ENCODE measurements at regions not wholly inside any gene's neighbourhood (a gene's known extent, or its start where the extent isn't known, plus 50 kb on each side); places are given as distances from the start of the nearest gene placed in this dataset.
"Not testable (repeated sequence)": the region's sequence is repeated elsewhere in the genome, so short reads cannot be mapped to it uniquely, and the experiment has no call there.

- no peak for DNase-seq (ENCODE audit: low spot score)
Measured at GRCh38 chr21:22288885-22289499, 1290.8 kb downstream of the NCAM2 start.

DNA sequence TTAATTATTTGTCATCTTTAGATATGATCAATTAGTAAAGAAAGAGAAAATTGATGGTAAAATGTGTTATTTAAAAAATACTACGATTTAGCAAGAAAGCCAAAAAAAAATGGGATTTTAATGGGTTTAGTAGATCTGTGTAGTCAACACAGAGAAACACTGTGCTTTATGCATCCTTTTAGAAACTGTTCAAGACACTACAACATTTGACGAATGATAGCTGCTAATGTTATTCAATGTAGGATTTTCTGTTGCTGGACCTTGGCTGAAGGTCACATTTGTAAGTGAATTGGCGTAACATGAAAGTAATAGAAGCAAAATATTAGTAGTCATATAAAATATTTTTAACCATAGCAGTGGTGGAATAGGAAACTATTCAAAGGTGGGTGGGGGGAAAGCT is 1293.9 kb downstream of the NCAM2 start:
- DNase-seq (ENCODE audit: low spot score), result no peak

DNA sequence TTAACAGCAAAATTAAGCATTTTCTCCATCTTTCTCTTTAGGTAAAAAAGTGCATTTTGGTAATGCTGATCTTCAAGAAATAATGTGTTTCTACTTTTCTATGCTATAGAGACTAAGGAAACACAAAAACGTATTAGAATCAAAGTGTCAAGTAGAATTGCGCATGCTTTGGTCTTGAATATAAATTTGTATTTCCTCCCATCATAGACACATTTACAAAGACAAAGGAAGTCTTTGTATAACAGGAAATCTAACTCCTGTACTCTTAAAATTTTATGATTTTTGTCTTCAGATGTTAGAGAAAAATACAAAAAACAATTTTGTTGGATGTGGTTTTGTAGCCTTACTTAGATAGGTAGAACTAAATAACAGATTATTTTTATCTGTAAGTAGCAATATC is 1299.4 kb downstream of the NCAM2 start:
- DNase-seq (ENCODE audit: low spot score), result no peak

DNA sequence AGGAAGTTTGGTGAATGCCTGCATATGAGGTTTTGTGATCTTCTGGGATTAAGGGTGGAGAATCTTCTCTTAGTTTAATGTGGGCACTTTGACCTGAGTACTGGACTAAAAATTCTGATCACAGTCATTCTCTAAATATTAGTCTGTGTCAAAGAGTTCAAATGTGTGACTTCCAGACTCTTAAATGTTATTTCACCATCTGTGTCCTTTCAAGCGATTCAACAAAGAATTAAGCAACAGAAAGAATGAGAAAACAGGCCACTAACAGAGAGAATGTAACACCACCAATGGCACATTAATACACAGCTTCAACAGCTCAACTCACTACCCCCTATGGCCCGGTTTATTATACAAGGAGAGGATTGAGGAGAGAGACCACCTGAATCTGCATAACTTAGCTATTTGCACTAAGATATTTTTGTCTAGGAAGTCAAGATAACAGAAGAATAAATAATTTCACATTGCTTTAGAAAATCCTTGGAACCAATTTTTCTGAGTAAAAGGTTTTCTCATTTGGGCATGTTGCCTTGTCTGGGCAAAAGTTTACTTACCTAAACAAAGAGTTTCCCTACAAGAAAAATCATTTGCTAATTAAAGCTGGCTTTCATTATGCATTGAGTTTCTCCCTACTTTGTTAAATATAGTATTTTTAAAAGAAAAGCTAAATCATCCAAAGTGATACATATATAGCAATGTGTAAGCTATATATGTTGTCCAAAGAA is 1313.7 kb downstream of the NCAM2 start:
- no peak for DNase-seq (ENCODE audit: low spot score)

DNA sequence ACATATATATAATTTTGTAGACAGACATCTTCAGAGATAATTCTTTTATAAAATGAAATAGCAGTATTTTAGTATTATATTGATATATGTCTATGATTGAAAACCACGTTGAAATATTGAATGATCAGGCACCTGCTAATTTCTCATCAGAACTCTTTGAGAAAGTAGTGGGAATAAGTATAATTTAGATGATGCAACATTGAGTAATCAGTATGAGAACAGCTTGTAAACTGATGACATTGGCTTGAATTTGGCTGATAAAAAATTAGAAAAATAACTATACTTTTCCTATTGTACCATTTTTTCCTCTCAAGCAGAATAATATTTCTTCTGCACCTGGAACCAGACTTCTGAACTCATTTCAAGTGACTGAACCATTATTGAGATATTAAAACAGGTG is 1316.8 kb downstream of the NCAM2 start:
- DNase-seq (ENCODE audit: low spot score), result no peak

DNA sequence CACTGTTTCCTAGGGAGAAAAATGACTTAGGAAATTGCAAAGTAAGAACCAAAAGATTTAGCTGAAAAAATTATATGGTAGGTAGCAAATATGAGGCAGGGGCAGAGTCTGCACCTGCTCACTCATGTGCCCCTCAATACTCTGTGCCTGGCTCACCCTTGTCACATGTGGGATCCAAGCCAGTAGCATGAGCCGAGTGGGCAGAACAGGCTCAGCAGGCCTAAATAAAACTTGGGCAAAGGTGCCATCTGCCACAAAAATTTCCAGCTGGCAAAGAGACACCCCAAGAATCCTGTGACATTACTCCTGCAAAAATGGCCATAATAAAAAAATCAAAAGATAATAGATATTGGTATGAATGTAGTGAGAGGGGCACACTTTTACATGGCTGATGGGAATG is 1321.2 kb downstream of the NCAM2 start:
- DNase-seq (ENCODE audit: low spot score), result no peak

- no peak for DNase-seq (ENCODE audit: low spot score)
Measured at GRCh38 chr21:22342889-22343288, 1344.7 kb downstream of the NCAM2 start.

DNA sequence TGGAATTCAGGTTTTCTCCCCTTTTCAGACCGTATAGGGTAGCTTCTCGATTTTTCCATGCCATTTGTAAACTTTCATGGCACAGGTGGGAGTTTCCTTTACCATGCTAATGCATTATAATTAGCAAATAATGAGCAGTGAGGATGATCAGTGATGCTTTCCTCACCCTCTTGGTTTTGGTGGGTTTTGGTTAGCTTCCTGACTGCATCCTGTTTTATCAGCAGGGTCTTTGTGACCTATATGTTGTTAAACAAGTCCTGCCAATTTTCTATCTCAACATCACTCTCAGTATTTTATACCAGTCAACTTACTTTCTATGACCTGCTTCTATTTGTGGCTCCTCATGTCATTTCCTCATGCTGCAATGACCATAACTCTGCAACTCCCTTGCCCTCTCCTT is 1345.1 kb downstream of the NCAM2 start:
- DNase-seq (ENCODE audit: low spot score), result no peak

DNA sequence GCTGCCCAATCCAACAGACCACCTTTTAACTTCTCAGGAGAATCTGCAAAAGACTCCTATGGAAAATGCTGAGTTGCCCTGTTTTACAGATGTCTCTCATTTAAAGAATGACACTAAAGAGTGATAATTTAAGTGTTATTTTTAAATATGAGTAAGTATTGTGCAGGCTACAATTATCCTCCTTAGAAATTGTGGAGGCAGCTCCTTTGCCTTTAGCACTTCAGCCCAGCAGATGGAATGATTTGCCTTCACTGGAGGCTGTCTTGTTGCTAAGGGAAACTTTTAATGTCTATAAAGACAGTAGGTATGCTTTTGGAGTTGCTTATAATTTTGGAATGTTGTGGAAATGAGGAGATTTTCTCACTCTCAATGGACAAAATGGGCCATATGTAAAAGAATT is 1345.5 kb downstream of the NCAM2 start:
- DNase-seq (ENCODE audit: low spot score), result no peak

DNA sequence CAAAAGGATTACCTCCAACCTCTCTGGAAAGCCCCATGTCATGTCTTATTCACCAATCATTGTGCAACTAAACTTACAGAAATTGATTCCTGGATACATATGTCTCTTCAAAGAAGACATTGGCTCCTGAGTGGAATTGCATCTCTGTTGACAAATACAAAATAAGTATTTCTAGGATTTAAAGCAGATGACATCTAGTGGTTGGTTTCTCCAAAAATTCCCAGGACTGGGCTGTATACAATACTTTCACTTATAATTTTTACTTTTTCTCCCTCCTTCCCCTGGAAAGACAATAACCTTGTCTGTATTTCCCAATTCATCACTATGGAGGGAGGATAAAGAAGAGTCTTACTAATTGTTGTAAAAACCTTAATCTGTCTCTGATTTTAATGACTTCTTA is 1347.4 kb downstream of the NCAM2 start:
- no peak for DNase-seq (ENCODE audit: low spot score)

DNA sequence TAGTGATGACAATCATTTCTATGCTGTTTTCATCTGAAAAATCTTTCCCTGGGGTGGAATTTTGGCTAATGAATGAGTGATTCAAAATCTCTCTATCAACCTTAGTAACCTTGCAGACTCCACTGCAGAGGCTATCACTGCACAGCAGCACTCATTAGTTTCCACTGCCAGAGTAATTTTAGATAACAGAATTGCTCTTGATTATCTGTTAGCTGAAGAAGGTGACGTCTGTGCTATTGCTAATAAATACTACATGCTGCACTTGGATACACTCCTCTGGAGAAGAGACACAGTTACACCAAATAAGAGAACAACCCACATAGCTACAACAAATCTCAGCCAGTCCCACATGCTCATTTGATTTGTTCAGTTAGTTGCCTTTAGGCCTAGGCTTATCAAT is 1348.4 kb downstream of the NCAM2 start:
- no peak for DNase-seq (ENCODE audit: low spot score)

DNA sequence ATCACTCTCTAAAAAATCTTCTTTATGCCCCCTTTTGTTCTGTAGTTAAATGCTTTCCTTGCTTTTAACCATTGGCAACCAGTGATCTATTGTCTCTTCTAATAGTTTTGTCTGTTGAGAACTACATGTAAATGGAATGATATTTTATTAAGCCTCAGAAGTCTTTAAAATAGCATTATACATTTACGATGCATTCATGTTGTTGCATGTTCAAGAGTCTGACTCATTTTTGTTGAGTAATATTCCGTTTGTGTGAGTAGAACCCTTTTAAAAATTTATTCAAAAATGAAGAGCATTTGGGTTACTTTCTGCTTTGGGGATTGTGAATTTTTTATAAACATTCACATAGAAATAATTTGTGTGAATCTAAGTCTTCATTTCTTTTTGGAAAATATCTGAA is 1352.9 kb downstream of the NCAM2 start:
- DNase-seq (ENCODE audit: low spot score), result no peak

DNA sequence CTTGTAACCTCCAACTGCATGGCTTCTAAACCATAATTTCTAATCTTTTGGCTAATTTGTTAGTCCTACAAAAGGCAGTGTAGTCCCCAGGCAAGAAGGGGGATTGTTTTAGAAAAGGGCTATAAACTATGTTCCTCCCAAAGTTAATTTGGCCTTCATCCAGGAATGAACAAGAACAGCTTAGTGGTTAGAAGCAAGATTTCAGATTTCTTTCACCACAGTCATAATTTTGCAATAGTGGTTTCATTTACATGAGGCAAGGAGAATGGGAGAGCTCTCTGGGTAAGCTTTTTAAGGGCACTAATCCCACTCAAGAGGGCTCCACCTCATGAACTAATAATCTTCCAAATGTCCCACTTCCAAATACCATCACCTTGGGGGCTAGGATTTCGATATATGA is 1353.9 kb downstream of the NCAM2 start:
- DNase-seq (ENCODE audit: low spot score), result no peak

DNA sequence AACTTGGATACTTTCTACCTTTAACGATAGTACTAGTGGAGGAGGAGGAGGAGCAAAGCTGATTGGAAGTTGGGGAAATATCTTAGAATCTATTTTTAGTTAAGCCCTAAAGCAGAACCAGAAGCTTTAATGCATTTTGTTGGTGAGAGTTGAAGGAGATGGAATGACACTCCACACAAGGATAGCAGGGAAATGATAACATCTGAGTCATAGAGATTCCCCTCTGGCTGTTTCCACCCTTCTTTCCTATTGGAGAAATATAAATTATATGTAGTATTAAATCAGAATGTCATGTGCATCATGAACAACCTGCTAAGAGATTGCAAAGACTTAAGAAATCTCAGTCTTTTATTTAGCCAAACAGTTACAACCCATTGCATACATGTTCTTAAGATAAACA is 1357.7 kb downstream of the NCAM2 start:
- DNase-seq (ENCODE audit: low spot score), result no peak

DNA sequence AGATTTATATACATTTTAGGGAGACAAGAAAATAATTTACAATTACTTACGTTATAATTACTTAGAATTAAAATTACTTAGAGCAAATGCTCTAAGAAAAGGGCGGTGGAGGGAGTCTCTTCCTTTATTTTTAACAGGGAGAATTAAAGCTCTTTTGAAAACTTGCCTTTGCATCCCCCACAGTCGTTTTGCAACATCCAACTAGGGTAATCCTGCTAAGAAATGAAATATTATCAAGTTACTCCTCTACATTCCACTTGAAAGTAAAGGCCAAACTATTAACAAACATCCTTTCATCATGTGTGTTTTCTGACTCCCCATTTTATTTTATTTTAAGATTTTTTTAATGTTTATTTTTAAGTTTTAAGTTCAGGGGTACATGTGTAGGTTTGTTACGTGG is 1358.5 kb downstream of the NCAM2 start:
- no peak for DNase-seq (ENCODE audit: low spot score)

- DNase-seq (ENCODE audit: low spot score), result not testable (repeated sequence)
Measured at GRCh38 chr21:22359599-22359998, 1361.4 kb downstream of the NCAM2 start.

DNA sequence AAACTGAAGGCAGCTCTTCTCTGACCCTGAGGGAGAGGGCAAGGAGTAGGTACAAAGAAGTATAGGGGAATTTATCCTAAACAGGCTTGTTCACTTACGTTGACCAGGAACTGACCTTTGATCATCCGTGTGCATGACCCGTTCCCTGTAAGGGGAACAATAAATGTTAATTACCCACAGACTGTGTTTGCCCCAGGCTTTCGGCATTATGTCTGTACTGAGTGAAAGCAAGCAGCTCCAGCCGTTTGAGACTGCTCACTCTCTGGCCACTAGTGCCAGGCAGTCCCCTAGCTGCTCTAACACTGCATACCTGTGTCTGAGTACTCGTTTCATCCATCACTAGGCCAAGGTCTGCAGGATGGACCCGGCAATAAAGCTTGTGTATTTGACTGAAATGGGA is 1365.3 kb downstream of the NCAM2 start:
- DNase-seq (ENCODE audit: low spot score), result peak; percentile 14

DNA sequence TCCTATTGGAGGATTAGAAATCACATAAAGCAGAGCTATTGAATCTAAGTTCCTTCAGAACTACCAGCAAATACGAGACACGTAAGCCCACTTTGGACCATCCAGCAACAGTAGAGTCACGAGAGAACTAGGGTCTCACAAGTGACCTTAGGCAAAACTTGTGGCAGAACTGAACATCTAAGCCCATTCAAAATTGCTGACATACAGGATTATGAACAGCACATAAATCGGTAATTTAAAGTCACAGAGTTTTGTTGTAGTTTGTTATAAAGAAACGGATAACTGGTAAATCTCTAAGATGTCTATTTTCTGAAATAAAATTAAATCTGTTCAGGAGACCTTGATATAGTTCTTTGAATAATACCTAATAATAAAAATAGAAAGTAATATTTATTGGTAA is 1366.0 kb downstream of the NCAM2 start:
- no peak for DNase-seq (ENCODE audit: low spot score)

GRCh38 chr21:22374218-22374969 is 1376.2 kb downstream of the NCAM2 start:
- DNase-seq (ENCODE audit: low spot score), result no peak

DNA sequence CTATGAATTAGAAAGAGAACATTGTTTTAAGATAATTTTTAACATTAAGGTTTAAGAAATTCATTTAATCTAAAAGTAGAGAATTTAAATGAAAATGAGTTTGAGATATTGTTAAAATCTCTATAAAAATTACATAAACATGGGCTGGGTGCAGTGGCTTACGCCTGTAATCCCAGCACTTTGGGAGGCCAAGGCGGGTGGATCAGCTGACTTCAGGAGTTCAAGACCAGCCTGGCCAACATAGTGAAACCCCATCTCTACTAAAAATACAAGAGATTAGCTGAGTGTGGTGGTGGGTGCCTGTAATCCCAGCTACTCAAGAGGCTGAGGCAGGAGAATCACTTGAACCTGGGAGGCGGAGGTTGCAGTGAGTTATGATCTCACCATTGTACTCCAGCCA is 1379.6 kb downstream of the NCAM2 start:
- not testable (repeated sequence) for DNase-seq (ENCODE audit: low spot score)

DNA sequence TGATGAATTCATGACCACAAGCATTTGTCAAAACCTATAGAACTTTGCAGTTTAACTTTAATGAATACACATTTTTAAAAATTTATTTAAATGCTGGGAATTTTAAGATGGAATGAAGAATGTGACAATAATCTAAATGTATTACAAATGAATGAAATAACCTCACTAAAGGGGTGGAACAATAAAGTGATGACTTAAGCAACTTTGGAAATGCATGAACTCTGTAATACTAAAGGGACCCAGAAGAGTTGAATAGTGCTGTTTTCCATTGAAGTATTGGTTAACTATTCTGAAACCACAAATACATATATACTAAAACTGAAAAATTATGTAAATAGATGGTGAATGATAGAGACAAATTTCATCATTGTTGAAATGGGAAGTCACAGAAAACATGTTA is 1395.1 kb downstream of the NCAM2 start:
- DNase-seq (ENCODE audit: low spot score), result no peak

- no peak for DNase-seq (ENCODE audit: low spot score)
Measured at GRCh38 chr21:22395965-22396364, 1397.8 kb downstream of the NCAM2 start.

Data from LoVo (cell line).